Loucy (cell line): ENCODE measurements at regions not wholly inside any gene's neighbourhood (a gene's known extent, or its start where the extent isn't known, plus 50 kb on each side); places are given as distances from the start of the nearest gene placed in this dataset.

Source experiments
- EZH2phosphoT487 ChIP-seq: fragments of 200-600 bp; IDR thresholded peaks from 2 replicates; pipeline ENCODE4 v1.6.1; 2018; ENCODE audit warnings: antibody characterized with exemption, mild to moderate bottlenecking, moderate library complexity, borderline replicate concordance
- TF ChIP-seq, protein P1 (sequence below): fragments of 200-600 bp; sonication (generic); conservative IDR thresholded peaks from 2 replicates; pipeline ENCODE4 v1.5.1; 2014; ENCODE audit warnings: mild to moderate bottlenecking, antibody characterized with exemption, low read length

DNA sequence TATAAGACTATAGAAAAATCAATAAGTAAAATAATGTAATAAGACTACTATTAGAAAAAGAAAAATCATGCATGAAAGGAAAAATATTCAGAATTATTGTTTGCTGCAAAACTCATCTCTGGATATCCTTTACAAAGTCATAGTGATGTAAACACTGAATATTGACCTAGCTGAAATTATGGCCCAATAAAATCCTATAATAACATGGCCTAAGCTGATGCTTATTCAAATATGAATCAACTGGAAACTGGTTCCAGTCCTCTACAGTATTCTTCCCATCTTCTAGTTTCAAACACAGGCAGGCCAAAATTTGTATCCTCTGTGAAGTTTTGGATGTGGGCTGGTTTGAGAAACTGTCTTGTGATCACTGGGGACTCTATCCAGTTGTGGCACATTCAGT, 134.5 kb downstream of the CNTN3 start:
- TF ChIP-seq, protein P1, sequence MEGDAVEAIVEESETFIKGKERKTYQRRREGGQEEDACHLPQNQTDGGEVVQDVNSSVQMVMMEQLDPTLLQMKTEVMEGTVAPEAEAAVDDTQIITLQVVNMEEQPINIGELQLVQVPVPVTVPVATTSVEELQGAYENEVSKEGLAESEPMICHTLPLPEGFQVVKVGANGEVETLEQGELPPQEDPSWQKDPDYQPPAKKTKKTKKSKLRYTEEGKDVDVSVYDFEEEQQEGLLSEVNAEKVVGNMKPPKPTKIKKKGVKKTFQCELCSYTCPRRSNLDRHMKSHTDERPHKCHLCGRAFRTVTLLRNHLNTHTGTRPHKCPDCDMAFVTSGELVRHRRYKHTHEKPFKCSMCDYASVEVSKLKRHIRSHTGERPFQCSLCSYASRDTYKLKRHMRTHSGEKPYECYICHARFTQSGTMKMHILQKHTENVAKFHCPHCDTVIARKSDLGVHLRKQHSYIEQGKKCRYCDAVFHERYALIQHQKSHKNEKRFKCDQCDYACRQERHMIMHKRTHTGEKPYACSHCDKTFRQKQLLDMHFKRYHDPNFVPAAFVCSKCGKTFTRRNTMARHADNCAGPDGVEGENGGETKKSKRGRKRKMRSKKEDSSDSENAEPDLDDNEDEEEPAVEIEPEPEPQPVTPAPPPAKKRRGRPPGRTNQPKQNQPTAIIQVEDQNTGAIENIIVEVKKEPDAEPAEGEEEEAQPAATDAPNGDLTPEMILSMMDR: no peak
- TF ChIP-seq EZH2phosphoT487: no peak
